ENCODE measurements at regions not wholly inside any gene's neighbourhood (a gene's known extent, or its start where the extent isn't known, plus 50 kb on each side); places are given as distances from the start of the nearest gene placed in this dataset.
"Not testable (repeated sequence)": the region's sequence is repeated elsewhere in the genome, so short reads cannot be mapped to it uniquely, and the experiment has no call there.

GRCh38 chr7:68078157-68078710 is 1081.6 kb downstream of the TYW1 start:
- Histone ChIP-seq H3K4me3 (ENCODE audit: low read depth, low read length) (no peak overlapping the region), H3K9me3 (ENCODE audit: control insufficient read depth, insufficient read depth, low read depth, low read length) (no peaks in the 10 kb centered on the region), H3K4me1 (ENCODE audit: control insufficient read depth, insufficient read depth, low read length) (no peaks in the 10 kb centered on the region), H3K36me3 (ENCODE audit: control insufficient read depth in 2 of 2, insufficient read depth in 1 of 2, low read length in 2 of 2) (no peaks in the 10 kb centered on the region), H3K27ac (ENCODE audit: extremely low read depth, low read depth, low read length) (no peak overlapping the region)
- ChIA-PET POLR2A (no interaction called here), CTCF (no interaction called here)
- TF ChIP-seq KLF7 (tag by site-specific recombination; IDR thresholded peaks at IDR 0.05; ENCODE audit: borderline replicate concordance) = no peak

GRCh38 chr7:68082066-68082960 is 1085.7 kb downstream of the TYW1 start:
- H3K4me1 ChIP-seq (ENCODE audit: control insufficient read depth, insufficient read depth, low read length); H3K9me3 ChIP-seq (ENCODE audit: control insufficient read depth, insufficient read depth, low read depth, low read length); CTCF ChIA-PET; H3K4me3 ChIP-seq (ENCODE audit: low read depth, low read length); H3K36me3 ChIP-seq (ENCODE audit: control insufficient read depth in 2 of 2, insufficient read depth in 1 of 2, low read length in 2 of 2); POLR2A ChIA-PET; H3K27ac ChIP-seq (ENCODE audit: extremely low read depth, low read depth, low read length): not testable (repeated sequence)

- POLR2A ChIA-PET; H3K9me3 ChIP-seq (ENCODE audit: control insufficient read depth, insufficient read depth, low read depth, low read length); H3K4me1 ChIP-seq (ENCODE audit: control insufficient read depth, insufficient read depth, low read length); CTCF ChIA-PET; H3K4me3 ChIP-seq (ENCODE audit: low read depth, low read length); H3K27ac ChIP-seq (ENCODE audit: extremely low read depth, low read depth, low read length); H3K36me3 ChIP-seq (ENCODE audit: control insufficient read depth in 2 of 2, insufficient read depth in 1 of 2, low read length in 2 of 2): not testable (repeated sequence)
Measured at GRCh38 chr7:68082961-68083657, 1086.5 kb downstream of the TYW1 start.

GRCh38 chr7:68087401-68087800 is 1090.8 kb downstream of the TYW1 start:
- ChIA-PET CTCF (no interaction called here), POLR2A (no interaction called here)
- Histone ChIP-seq H3K36me3 (ENCODE audit: control insufficient read depth in 2 of 2, insufficient read depth in 1 of 2, low read length in 2 of 2) (no peaks in the 10 kb centered on the region), H3K9me3 (ENCODE audit: control insufficient read depth, insufficient read depth, low read depth, low read length) (no peaks in the 10 kb centered on the region), H3K4me1 (ENCODE audit: control insufficient read depth, insufficient read depth, low read length) (no peaks in the 10 kb centered on the region), H3K4me3 (ENCODE audit: low read depth, low read length) (no peak overlapping the region), H3K27ac (ENCODE audit: extremely low read depth, low read depth, low read length) (no peak overlapping the region)
- TF ChIP-seq FEZF1 (tag by site-specific recombination; IDR thresholded peaks at IDR 0.05) (no peak), ZNF23 (tag by site-specific recombination; IDR thresholded peaks at IDR 0.05; ENCODE audit: borderline replicate concordance) (no peak), ZNF629 (tag by site-specific recombination; IDR thresholded peaks at IDR 0.05) (no peak), ZNF701 (tag by site-specific recombination; IDR thresholded peaks at IDR 0.05) (no peak)

GRCh38 chr7:68088879-68089278 is 1092.2 kb downstream of the TYW1 start:
- Histone ChIP-seq H3K9me3 (ENCODE audit: control insufficient read depth, insufficient read depth, low read depth, low read length) (no peaks in the 10 kb centered on the region), H3K4me3 (ENCODE audit: low read depth, low read length) (no peak overlapping the region), H3K36me3 (ENCODE audit: control insufficient read depth in 2 of 2, insufficient read depth in 1 of 2, low read length in 2 of 2) (no peaks in the 10 kb centered on the region), H3K27ac (ENCODE audit: extremely low read depth, low read depth, low read length) (no peak overlapping the region), H3K4me1 (ENCODE audit: control insufficient read depth, insufficient read depth, low read length) (no peaks in the 10 kb centered on the region)
- ChIA-PET POLR2A (no interaction called here), CTCF (no interaction called here)
- no peak for TF ChIP-seq ZNF341 (tag by site-specific recombination; IDR thresholded peaks at IDR 0.05; ENCODE audit: low read depth)
- no peak for TF ChIP-seq ZNF768 (tag by site-specific recombination; IDR thresholded peaks at IDR 0.05)
- no peak for TF ChIP-seq ZNF366 (tag by site-specific recombination; conservative IDR thresholded peaks at IDR 0.05)
- no peak for TF ChIP-seq SP3 (tag by site-specific recombination; IDR thresholded peaks at IDR 0.05)
- no peak for TF ChIP-seq KLF1 (tag by site-specific recombination; IDR thresholded peaks at IDR 0.05)
- no peak for TF ChIP-seq ZFP3 (tag by site-specific recombination; IDR thresholded peaks at IDR 0.05; ENCODE audit: low read depth)
- no peak for TF ChIP-seq SETDB1 (IDR thresholded peaks at IDR 0.05; ENCODE audit: insufficient read length, low read length)
- TF ChIP-seq ZNF658 (tag by site-specific recombination; IDR thresholded peaks at IDR 0.05) = no peak
- no peak for TF ChIP-seq ZNF654 (tag by site-specific recombination; IDR thresholded peaks at IDR 0.05; ENCODE audit: low read depth)
- TF ChIP-seq ZNF843 (tag by site-specific recombination; IDR thresholded peaks at IDR 0.05) = no peak
- no peak for TF ChIP-seq PRDM4 (tag by site-specific recombination; IDR thresholded peaks at IDR 0.05)
- TF ChIP-seq ZNF629 (tag by site-specific recombination; IDR thresholded peaks at IDR 0.05) = no peak
- TF ChIP-seq OSR2 (tag by site-specific recombination; IDR thresholded peaks at IDR 0.05) = no peak
- no peak for TF ChIP-seq ZNF311 (tag by site-specific recombination; IDR thresholded peaks at IDR 0.05; ENCODE audit: borderline replicate concordance)
- no peak for TF ChIP-seq KLF16 (tag by site-specific recombination; IDR thresholded peaks at IDR 0.05)
- TF ChIP-seq ZNF571 (tag by site-specific recombination; IDR thresholded peaks at IDR 0.05) = no peak
- TF ChIP-seq ZBTB26 (tag by site-specific recombination; optimal IDR thresholded peaks at IDR 0.05) = no peak

Measured in HEK293 (cell line).